GM19351 (cell line): ENCODE measurements at regions not wholly inside any gene's neighbourhood (a gene's known extent, or its start where the extent isn't known, plus 50 kb on each side); places are given as distances from the start of the nearest gene placed in this dataset.

Experiments used
- ATAC-seq: cut with Tn5 transposase; IDR thresholded peaks from one replicate; pipeline ENCODE4 v1.9.1; 2021; ENCODE audit warnings: mild to moderate bottlenecking, moderate library complexity; ENCODE audit not compliant: unreplicated experiment

DNA sequence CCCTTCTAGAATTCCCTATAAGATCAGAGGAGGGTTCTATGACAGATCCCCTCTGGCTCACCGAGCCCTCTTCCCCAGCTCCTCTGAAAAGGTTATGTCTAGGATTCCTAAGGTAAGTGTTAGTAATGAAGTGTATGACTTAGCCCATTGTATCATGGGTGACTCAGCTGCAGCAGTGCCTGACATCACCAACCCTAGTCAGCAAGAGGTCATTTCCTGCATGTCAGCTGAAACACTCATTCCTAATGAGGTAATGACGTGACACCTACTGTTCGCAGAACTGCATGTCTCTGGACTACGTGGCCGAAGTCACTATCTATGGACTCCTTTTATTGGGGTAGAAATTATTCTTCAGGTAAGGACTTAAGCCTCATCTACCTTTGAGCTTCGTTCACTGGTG, 196.1 kb upstream of the MYT1L start:
- no peak for ATAC-seq

DNA sequence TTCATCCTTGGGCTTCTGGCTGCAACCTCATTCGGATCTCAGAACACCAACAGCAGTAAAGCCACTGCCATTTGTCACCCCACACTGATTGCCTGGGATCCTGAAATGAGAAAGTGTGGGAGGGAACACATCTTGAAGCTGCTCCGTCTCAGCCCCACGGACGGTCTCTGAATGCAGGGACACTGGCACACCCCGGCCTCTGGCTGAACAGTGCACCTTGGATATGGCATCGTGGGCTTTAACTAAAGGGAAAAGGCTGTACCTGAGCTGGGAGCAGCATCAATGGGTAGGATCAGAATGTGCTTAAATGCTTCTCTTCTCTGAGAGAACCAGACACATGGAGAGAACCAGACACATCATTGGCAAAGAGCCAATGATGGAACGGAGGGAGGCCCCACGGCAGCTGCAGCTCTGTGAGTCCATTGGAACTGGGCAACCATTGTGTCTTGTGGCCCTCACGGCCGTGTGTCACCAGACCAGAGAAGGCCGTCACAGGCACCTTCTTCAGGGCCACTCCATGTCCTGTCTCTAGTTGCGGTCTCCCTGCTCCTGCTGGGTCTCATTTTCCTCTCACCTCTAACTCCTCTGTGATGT, 193.4 kb upstream of the MYT1L start:
- no peak for ATAC-seq

DNA sequence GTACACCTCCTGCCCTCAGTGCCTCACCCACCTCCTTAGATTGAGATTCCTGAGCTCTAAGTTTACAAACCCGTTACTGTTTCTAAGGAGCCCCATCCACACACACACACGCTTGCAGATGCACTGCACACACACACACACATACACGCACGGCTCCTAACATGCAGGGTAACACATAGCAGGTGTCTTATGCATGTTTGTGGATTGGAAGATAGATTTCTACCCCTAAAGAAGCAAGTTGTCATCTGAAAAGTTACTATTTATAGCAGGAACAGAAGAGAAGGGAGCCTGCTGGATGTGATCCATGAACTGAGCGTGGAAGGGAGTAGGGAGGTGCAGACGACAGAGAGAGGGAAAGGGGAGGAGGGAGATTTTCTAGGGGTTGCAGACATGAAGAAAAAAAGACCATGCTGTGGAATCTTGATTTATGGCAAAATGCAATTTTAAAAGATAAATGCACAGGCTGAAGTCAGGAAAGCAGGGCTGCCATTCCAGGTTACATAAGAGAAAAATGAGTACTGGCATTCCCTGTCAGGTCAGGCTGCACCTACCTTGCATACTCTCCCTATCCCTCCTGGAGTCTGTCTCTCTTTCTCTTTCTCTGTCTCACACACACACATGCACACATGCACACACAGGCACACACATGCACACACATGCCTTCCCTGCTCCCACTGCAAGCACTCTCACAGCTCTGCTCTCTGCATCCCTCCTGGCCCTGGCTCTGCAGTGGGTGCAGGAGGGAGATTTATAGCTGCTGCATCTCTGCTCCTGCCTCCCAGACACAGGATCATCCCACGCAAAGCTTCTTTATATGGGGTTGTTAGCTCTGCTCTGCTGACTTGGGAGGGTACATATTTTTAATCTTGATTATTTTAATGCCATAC, 192.6 kb upstream of the MYT1L start:
- ATAC-seq = no peak

GRCh38 chr2:2520401-2520811, 189.3 kb upstream of the MYT1L start:
- no peak for ATAC-seq

- no peak for ATAC-seq
These were observed 188.3 kb upstream of the MYT1L start for GRCh38 chr2:2519381-2519780.

DNA sequence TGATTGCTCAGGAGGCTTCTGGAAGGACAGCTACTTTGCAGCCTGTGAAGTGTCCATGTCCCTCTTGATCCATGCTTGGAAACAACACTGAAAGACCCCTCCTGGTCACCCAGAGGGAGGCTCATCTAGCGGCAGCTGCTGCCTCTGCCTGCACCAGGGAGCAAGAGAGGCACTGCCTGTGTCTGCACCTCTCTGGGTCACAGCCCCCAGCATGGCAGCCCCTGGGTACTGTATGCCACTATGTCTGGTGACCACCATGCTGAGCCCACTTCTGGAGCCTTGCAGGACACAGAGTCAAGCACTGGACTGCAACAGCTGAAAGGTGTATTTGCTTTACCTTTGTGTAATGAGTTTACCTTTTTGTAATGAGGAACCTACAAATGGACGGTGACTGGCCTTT, 186.3 kb upstream of the MYT1L start:
- ATAC-seq = no peak

- ATAC-seq = no peak
These were observed 185.3 kb upstream of the MYT1L start for GRCh38 chr2:2516386-2516785.

DNA sequence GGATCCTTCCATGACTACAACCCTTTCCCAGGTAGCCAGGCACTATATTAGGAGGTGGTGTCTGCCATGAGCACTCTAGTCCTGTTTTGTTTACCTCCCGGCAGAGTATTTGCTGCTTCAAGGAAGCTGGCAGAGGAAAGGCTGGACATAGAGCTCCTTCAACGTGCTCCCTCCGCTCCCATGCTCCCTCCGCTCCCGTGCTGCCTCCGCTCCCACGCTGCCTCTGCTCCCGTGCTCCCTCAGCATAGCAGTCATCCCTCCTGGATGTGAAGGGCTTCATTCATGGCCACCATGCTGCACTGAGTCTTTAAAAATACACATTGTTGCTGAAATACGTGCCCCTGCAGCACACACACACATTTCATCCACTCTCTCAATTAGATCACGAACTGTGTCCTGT, 181.9 kb upstream of the MYT1L start:
- ATAC-seq = no peak

GRCh38 chr2:2507417-2507997, 176.4 kb upstream of the MYT1L start:
- ATAC-seq = no peak

DNA sequence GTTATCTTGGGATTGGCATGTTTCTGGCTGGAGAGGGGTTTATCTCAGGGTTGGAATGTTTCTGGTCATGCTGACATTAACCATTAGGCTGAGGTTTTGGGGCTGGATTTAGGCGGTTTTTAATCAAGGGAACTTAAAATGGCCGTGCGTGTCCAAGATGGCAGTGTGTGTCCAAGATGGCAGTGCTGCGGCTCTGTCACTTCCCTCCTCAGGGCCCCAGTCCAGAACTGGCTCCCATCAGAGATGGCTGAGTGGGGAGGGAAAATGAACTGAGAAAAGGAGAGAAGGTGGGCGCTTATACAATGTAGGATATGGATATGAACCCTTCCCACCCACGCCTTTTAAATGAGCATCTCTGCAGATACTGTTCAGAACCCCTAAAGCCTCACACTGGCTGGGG, 175.5 kb upstream of the MYT1L start:
- no peak for ATAC-seq

- ATAC-seq = no peak
These were observed 174.5 kb upstream of the MYT1L start for GRCh38 chr2:2505604-2506003.

- no peak for ATAC-seq
These were observed 172.9 kb upstream of the MYT1L start for GRCh38 chr2:2503864-2504418.

DNA sequence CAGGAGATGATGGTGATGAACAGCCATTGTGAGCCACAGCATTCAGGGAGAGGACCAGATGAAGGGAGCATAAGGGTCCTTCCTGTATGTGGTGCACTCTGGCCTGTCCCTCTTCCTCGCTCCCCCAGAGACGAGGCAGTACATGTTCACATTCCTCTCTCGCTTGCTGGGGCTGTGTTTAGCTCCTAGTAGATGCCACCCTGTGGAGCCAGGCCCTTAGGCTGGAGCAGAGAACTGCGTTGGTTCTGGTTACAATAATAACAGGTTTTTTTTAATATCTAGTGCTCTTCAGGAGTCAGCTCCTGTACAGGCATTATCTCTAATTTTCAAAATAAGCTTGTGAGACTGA, 171.1 kb upstream of the MYT1L start:
- no peak for ATAC-seq

DNA sequence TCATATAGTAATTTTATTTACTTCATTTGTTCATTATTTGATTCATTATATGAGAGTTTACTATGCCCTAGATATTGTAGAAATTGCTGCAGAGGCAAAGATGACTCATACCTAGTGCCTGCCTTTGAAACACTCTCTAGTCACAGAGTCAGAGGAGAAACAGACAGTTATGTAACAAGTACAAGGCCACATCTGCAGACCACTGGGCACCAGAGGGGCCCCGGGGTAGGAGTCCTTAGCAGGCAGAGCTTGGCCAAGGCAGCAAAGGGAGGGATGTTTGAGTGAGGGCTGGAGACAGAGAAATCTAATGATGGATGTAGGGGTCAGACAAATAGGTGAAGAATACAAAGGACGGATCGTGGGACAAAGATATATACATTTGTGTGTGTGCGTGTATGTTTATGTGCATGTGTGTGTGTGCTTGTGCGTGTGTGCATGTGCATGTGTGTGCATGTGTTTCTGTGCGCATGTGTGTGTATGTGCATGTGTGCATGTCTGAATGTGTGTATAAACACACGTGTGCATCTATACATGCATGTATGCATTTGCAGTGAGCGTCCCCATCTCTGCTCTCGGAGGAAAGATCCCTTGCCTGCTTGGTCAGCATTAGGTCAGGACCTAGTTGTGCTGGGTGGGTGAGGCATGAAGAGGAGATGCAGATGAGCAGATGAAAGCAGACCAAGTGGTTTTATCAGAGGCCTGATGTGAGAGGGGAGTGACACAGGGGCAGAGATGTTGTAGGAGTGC, 170.6 kb upstream of the MYT1L start:
- ATAC-seq = no peak

- ATAC-seq = no peak
These were observed 164.5 kb upstream of the MYT1L start for GRCh38 chr2:2495606-2496005.

DNA sequence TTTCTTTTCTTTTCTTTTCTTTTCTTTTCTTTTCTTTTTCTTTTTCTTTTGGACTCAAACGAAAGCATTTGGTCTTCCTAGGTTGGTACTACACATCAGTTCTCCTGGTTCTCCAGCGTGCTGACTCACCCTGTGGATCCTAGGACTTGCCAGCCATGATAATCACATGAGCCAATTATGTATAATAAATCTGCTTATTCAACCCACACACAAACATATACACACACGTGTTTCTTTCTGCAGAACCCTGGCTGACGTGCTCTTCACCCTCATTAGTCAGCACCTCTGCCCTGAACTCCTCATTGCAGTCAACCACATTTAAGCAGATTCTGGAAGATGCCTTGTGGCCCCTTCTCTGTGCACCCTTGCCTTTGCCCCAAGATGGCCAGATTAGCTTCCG, 162.4 kb upstream of the MYT1L start:
- ATAC-seq = no peak

GRCh38 chr2:2492800-2493199, 161.7 kb upstream of the MYT1L start:
- no peak for ATAC-seq

DNA sequence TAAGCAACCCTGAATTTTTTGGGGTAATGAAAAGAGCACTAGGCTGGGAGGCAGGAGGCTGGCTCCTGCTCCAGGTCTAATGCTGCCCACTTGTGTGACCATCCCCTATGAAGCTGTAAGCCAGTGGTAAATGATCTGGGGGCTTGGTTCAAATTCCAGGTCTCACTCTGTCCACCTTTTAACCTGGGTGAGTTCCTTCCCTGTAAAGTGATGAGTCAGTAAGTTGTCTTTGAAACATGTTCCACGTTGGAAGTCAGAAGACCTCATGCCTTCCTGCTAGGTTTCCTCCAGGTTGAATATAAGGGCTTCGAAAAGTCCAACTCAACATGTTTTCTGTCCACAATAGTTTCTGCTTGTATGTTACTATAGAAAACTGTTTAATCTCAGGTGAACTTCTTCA, 160.9 kb upstream of the MYT1L start:
- ATAC-seq = no peak

GRCh38 chr2:2484301-2484700, 153.2 kb upstream of the MYT1L start:
- no peak for ATAC-seq

DNA sequence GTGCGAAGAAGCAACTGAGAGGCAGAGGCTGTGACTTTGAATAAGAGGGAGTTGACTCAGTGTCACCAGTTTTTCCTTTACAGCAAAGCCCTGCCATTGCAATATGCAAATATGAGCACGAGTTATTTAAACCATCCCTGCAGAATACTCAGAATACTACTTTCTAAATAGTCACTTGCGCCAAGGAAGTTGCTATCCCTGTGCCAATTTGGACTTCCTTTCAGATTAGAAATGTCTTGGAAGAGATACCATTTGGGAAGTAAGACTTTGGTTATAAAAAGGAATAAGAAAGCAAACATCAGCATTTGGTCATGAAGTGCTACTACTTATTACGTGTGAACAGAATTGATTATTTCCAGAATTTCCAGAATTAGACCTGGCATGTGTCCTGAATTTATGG, 151.8 kb upstream of the MYT1L start:
- ATAC-seq = no peak

DNA sequence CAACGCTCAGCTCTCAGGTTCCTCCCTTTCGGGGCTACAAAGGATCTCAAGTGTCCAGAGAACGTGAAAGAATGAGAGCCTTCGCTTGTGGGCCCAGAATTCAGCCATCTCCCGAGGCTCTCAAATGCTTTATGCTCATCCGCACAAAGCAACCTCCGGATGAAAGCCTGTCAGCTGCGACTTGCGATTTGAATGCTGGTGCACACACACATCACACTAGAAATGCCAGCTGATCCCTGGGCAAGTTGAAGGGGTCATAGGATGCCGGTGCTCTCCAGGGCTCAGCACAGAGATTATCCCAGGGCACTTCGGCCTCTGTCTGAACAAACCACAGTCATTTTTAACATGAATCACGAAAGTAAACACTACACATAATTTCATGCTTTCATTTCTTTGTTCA, 141.8 kb upstream of the MYT1L start:
- ATAC-seq = no peak
